ENCODE measurements at regions not wholly inside any gene's neighbourhood (a gene's known extent, or its start where the extent isn't known, plus 50 kb on each side); places are given as distances from the start of the nearest gene placed in this dataset.
"Not testable (repeated sequence)": the region's sequence is repeated elsewhere in the genome, so short reads cannot be mapped to it uniquely, and the experiment has no call there.

- DNase-seq (ENCODE audit: extremely low read depth in 1 of 2, low read depth in 1 of 2): no peak
Observed at GRCh38 chr14:104230946-104231345, 92.6 kb downstream of the KIF26A start.

GRCh38 chr14:104232070-104232484, 93.7 kb downstream of the KIF26A start:
- no peak for DNase-seq (ENCODE audit: extremely low read depth in 1 of 2, low read depth in 1 of 2)

GRCh38 chr14:104234007-104234786, 95.8 kb downstream of the KIF26A start:
- DNase-seq (ENCODE audit: extremely low read depth in 1 of 2, low read depth in 1 of 2): not testable (repeated sequence)

GRCh38 chr14:104235686-104236085, 97.3 kb downstream of the KIF26A start:
- no peak for DNase-seq (ENCODE audit: extremely low read depth in 1 of 2, low read depth in 1 of 2)

- no peak for DNase-seq (ENCODE audit: extremely low read depth in 1 of 2, low read depth in 1 of 2)
Observed at GRCh38 chr14:104237651-104238423, 99.5 kb downstream of the KIF26A start.

GRCh38 chr14:104238424-104239184, 100.2 kb downstream of the KIF26A start:
- no peak for DNase-seq (ENCODE audit: extremely low read depth in 1 of 2, low read depth in 1 of 2)

- DNase-seq (ENCODE audit: extremely low read depth in 1 of 2, low read depth in 1 of 2): no peak
Observed at GRCh38 chr14:104239185-104239775, 100.9 kb downstream of the KIF26A start.

- no peak for DNase-seq (ENCODE audit: extremely low read depth in 1 of 2, low read depth in 1 of 2)
Observed at GRCh38 chr14:104239861-104240301, 101.5 kb downstream of the KIF26A start.

- no peak for DNase-seq (ENCODE audit: extremely low read depth in 1 of 2, low read depth in 1 of 2)
Observed at GRCh38 chr14:104240434-104241157, 102.2 kb downstream of the KIF26A start.

- no peak for DNase-seq (ENCODE audit: extremely low read depth in 1 of 2, low read depth in 1 of 2)
Observed at GRCh38 chr14:104243200-104243599, 104.8 kb downstream of the KIF26A start.

GRCh38 chr14:104244221-104245011, 106.0 kb downstream of the KIF26A start:
- DNase-seq (ENCODE audit: extremely low read depth in 1 of 2, low read depth in 1 of 2): no peak

GRCh38 chr14:104245075-104245474, 106.7 kb downstream of the KIF26A start:
- DNase-seq (ENCODE audit: extremely low read depth in 1 of 2, low read depth in 1 of 2): no peak

GRCh38 chr14:104245723-104246122, 107.3 kb downstream of the KIF26A start:
- DNase-seq (ENCODE audit: extremely low read depth in 1 of 2, low read depth in 1 of 2): no peak

- DNase-seq (ENCODE audit: extremely low read depth in 1 of 2, low read depth in 1 of 2): no peak
Observed at GRCh38 chr14:104246401-104247335, 108.3 kb downstream of the KIF26A start.

- DNase-seq (ENCODE audit: extremely low read depth in 1 of 2, low read depth in 1 of 2): no peak
Observed at GRCh38 chr14:104247336-104248202, 109.2 kb downstream of the KIF26A start.

- no peak for DNase-seq (ENCODE audit: extremely low read depth in 1 of 2, low read depth in 1 of 2)
Observed at GRCh38 chr14:104248203-104249055, 110.0 kb downstream of the KIF26A start.

GRCh38 chr14:104249089-104249488, 110.7 kb downstream of the KIF26A start:
- no peak for DNase-seq (ENCODE audit: extremely low read depth in 1 of 2, low read depth in 1 of 2)
